ENCODE measurements at regions not wholly inside any gene's neighbourhood (a gene's known extent, or its start where the extent isn't known, plus 50 kb on each side); places are given as distances from the start of the nearest gene placed in this dataset.

GRCh38 chr7:142535123-142535779 is 214.0 kb upstream of the PRSS1 start:
- TF ChIP-seq CTCF (IDR thresholded peaks at IDR 0.05 in 8 of 11, conservative IDR thresholded peaks at IDR 0.05 in 3 of 11) (peak in 9 of 11 experiments; percentile 25 to 70 (median 47)), POLR2A (IDR thresholded peaks at IDR 0.05) (no peak), POLR2AphosphoS5 (IDR thresholded peaks at IDR 0.05) (no peak)

Measured in spleen (tissue), 7 donors.